CD4-positive, alpha-beta T cell treated with Interleukin-17A for 4 hours (primary cell): ENCODE measurements at regions not wholly inside any gene's neighbourhood (a gene's known extent, or its start where the extent isn't known, plus 50 kb on each side); places are given as distances from the start of the nearest gene placed in this dataset.

Experiments used
- DNase-seq: peaks from one replicate; pipeline ENCODE4 v3.0.0-alpha.2; 2020; ENCODE audit warnings: mixed read lengths

DNA sequence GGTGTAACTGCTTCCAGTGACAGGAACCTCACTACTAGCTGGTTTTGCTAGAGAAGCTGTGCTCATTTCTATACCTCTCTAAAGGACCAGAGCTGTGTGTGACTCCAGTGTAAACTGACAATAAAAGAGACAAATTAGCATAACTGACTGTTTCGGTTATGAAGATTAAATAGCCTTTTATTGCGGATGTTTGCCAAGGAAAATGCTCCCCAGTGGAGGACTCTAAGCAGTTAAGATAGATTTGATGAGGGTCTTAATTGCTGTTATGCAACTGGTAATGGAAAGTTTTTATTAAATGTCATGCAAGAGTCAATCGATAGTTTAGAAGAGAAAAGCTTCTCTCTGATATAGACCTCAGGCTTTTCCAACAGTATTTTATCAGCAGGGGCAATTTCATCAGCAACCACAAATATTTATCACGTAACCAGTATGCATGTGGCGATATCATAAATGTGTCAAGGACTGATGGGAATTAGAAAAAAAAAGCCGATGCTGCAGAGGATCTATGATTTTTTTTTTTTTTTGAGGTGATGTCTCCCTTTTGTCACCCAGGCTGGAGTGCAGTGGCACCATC, 275.2 kb upstream of the DMAC1 start:
- DNase-seq = no peak

DNA sequence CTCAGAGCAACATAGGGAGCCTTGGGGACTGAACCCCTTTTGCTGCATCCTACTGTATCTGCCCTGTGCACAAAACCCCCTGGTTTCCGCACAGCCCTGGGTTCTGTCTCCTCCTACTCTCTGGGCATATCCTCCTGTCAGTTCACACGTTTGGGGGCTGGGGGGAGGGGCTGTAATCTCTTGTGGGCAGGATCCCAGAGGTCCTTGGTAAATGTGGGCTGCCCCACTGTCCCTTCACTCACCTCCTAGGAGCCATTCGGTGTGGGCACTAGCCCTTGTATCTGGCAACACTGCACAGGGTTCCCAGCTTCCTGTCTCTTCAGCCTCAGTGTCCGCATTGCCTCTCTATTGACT, 271.8 kb upstream of the DMAC1 start:
- no peak for DNase-seq

DNA sequence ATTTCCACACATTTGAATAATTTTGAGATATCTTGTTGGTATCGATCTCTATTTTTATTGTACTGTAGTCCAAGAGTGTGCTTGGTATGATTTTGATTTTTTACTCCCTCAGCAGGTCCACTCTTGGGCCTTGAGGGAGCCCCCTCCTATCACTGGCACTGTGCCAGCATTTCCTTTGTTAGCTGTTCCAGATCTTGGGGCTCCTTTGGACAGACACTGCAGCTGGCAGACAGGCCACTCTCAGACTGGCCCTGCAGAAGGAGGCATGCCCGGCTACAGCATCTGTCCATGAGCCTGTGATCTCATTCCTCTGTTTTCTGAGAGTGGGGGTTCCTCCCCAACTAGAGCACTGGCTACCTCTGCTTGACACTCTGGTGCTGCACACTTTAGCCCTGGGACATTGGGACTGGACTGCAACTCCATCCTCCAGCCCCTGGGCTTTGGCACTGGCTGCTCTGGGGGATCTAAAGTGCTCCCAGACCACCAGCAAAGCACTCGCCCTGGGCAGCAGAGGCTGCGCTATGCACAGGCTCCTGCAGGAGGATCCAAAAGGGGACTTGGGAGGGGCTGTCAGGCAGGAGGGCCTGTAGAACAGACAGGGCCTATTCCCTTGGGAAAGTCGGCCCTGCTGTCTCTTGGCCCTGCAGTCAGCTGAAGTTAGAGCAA, 271.3 kb upstream of the DMAC1 start:
- DNase-seq = no peak

DNA sequence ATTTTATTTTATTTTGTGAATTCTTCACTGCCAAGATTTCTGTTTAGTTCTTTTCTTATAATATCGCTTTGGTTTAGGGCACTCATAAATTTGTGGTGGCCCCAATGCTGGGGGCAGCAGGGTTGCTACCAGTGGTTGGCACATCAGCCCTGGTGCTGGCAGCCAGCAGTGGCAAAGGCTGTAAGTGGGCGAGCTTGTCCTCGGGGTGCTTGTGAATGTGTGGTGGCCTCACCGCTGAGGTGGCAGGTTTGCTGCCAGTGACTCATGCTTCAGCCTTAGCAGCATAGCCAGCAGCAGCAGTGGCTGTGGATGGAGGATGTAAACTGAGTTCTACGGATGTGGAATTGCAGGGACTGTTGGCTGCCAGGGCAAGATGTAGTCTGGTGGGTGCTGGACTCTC, 262.9 kb upstream of the DMAC1 start:
- no peak for DNase-seq

DNA sequence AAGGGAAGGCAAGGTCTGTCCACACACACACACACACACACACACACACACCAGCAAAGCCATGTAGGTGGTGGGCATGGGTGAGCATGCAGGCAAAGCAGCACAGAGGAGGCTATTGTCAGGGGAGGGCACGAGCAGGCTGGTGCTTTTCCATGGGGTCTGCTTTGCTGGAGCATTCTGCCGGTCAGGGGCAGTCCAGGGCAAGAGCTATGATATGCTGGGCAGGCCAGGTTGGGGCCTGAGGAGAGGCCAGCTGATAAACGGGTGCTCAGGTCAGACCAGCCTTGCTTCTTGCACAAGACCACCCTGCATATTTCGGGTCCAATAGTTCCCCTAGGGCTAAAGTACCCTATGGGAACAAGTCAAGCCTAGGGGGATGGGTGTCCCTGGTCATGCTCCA, 253.9 kb upstream of the DMAC1 start:
- DNase-seq = no peak

DNA sequence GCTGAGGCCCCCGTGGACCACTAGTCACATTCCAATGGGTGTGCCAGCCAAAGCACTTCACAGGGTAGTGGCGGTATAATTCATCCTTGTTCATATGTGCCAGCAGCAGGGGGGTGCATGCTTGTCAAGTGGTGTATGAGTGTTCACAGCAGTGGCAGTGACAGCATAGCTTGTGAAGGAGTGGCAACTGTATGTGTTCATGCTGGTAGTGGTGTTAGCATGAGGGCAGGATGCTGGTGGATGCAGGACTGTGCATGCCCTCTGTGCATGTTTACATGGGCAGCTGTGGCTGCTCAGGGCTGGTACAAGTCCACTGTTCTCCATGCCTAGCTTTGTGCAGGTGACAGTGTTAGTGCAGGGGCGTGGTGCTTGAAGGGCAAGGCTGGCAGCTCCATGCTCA, 253.4 kb upstream of the DMAC1 start:
- DNase-seq = no peak

DNA sequence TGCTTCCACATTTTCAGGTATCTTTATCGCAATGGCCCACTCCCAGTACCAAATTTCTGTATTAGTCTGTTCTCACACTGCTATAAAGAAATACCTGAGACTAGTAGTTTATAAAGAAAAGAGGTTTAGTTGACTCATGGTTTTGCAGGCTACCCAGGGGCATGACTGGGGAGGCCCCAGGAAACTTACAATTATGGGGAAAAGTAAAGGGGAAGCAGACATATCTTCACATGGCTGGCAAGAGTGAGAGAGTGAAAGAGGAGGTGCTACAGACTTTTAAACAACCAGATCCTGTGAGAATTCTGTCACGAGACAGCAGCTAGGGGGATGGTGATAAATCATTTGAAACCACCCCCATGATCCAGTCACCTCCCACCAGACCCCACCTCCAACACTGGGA, 238.2 kb upstream of the DMAC1 start:
- no peak for DNase-seq

DNA sequence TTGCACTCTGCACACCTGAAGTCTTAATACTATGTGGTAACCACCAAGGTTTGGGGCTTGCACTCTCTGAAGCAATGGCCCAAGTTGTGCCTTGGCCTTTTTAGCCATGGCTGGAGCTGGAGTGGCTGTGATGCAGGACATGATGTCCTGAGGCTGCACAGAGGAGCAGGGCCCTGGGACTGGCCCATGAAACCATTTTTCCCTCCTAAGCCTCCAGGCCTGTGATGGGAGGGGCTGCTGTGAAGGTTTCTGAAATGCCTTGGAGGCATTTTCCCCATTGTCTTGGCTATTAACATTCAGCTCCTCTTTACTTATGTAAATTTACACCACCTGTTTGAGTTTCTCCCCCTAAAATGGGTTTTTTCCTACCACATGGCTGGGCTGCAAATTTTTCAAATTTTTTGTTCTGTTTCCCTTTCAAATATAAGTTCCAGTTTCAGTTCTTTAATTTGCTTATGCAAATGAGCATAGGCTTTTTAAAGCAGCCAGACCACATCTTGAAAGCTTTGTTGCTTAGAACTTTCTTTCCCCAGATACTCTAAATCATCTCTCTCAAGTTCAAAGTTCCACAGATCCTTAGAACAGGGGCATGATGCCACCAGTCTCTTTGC, 237.4 kb upstream of the DMAC1 start:
- DNase-seq = no peak

DNA sequence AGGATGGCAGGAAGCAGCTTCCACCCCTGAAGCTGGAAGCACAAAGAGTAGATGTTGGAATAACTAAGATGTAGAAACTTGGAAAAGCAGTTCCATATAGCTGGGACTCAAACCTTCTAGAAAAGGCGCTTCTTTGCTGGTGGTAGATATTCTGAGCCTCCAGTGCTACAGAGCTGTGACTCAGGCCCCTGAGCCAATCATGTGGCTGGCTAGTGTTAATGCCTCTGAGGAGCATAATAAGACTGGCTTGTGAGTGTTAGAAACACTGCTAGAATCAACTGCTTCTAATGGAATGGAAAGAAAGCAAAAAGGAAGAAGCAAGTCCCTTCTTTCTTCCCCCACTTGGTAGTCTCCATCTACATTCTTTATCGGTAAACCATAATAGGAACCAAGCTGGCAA, 234.2 kb upstream of the DMAC1 start:
- DNase-seq = no peak

DNA sequence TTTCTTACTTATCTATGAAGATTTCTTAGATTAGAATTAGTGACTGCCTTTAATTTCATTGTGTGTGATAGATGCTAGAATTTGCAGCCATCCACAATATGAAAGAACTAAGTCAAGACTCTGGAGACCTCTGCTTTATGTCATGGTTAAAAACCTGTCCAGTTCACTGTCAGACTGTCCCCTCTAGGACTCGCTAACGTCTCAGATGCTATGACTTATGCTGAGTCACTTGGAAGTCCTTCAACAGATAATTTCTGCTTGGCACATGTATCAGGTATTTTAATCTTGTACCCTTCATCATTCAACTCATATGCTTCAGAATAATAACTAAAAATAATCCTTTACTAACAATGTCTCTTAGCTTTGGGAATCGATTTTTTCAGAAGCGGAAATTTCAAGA, 230.5 kb upstream of the DMAC1 start:
- DNase-seq = no peak

DNA sequence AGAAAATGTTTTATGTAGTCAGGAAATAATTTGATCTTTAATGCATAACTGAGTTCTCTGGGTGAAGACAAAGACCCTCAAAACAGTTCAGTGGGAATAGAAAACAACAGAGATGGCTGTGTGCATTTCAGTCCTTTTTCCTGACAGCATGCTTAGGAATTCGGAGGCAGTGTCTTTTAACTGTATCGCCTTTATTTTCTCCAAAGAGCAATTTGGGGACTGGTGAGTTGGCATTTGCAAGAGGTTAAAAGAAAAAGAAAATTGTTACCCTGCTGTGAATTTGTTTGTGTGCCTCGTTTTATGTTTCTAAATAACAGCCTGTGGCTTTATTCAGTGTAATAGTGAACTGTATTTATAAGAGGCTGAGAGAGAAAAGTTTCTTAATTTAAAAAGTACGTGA, 227.8 kb upstream of the DMAC1 start:
- DNase-seq = no peak

DNA sequence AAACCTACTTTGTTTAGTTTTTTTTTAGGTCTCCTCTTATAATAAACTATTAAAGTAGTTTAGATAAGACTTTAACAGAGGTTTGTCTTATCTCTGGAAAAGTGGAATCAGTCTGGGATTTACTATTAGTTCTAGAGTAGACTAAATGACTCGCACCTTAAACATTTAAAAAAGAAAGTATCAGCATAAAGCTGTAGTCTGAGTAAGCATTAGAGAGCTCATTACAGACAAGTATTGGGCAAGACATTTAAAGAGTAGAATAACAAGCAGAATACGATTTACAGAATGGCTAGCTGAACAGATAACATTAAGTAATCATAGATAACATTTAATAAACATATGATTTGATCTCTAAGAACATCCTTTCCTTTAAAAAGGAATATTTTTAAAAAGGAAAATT, 226.0 kb upstream of the DMAC1 start:
- no peak for DNase-seq

DNA sequence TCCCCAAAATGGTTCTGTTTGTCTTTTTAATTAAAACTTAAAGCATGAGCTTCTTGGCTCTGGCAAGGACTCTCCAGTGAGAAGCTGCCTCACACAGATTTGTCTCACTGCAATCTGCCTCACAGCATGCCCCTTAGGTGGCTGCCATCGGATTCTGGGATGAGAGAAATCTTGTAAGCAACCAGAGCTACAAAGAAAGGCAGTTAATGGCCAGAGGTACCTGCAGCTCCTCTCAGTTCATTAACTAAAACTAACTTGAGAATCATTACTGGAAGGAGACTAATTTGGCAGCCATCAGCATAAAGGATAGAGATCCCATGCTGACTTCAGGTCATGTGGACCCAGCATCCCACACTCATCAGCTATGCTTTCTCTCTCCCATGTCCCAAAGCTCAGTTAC, 220.6 kb upstream of the DMAC1 start:
- no peak for DNase-seq

DNA sequence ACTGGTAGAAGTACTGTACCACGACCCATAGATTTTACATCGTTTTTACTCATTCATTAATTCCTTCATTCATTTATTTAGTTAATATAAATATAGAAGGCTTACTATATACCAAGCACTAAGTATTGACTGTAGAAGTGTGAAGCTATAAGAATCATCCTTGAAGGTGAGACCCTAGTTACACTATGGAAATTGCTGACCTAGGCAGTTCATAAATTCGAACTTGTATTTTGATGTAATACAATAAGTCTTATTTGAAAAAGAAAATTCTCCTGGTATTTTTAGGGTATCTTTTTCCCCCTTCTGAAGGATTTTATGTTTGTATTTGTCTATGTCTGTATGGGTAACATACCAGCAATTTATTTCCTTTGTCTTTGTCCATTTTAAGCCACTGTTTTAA, 220.1 kb upstream of the DMAC1 start:
- DNase-seq = no peak

DNA sequence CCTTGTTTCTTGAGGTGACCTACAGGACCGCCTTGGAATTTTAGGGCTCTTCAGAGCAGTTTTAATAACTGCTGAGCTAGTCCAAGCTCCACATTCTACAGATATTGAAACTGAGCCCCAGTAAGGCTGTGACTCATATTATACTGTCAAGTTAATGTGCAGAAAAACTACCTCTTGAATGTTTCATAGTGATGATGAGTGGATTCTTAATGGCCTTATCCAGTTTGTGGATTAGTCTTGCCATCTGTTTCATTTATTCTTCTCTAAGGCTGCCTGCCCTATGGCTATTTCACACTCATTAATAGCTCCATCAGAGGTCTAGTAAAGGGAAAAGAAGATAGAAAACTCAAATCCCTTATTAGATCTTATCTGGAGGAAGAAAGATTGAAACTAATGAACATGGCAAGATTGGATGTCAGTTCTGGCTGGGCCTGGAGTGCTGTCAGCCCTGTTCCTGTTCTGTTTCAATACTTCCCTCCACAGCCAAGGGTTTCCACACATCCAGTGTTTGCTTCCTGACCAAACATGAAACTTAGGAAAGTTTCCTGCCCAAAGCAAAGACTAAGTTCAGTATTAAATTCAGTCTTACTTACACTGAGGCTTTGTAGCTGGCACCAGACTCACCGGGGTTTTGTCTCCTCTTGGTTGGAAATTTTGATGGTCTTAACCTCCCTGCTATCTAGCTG, 215.6 kb upstream of the DMAC1 start:
- DNase-seq = no peak

DNA sequence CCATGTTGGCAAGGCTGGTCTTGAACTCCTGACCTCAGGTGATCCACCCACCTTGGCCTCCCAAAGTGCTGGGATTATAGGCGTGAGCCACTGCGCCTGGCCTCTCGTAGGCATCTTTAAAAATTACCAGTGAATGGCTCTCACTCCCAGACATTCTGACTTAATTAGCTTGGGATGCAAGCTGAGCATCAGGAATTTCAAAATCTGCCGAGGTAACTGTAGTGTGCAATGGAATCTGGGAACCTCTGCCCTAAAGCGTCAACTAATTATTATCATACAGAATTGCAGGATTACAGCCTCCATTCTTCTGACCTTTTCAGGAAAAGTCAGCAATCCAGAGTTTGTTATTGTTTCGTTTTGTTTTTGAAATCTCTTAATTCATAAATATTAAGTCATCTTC, 213.4 kb upstream of the DMAC1 start:
- no peak for DNase-seq

DNA sequence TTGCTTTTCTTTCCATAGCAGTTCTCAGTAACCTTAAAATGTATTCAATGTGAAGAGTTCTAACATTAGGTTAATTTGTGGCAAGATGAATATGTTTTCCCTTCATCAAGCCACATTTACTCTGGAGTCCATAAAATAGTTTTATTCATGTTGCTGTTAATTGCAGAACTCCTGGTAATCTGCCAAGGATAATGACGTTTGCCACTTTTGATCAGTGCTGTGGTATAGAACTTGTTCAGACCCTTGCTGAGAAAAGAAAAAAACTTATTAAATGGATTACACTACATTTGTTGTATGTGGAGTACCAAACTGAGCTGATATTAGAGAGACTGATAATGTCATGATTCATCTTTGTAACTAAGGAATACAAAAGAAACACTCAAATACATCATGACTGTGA, 212.4 kb upstream of the DMAC1 start:
- no peak for DNase-seq

DNA sequence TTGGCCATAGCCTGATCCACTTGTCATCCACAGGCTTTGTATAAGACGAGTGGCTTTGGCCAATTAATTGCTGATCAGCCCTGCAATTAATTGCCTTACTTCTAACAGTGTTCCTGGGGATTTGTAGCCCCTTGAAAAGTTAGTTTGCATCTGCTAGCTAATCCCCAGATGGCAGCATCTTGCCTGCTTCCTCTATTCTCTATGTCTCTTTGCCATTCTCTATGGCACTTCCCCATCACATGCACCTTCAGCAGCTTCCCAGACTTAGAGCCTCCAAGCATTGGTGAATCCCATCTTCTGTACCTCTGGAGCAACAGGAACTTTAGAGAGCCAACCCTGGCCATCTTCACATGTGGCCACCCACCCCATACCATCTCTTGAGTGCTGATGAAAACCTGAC, 197.0 kb upstream of the DMAC1 start:
- DNase-seq = no peak

DNA sequence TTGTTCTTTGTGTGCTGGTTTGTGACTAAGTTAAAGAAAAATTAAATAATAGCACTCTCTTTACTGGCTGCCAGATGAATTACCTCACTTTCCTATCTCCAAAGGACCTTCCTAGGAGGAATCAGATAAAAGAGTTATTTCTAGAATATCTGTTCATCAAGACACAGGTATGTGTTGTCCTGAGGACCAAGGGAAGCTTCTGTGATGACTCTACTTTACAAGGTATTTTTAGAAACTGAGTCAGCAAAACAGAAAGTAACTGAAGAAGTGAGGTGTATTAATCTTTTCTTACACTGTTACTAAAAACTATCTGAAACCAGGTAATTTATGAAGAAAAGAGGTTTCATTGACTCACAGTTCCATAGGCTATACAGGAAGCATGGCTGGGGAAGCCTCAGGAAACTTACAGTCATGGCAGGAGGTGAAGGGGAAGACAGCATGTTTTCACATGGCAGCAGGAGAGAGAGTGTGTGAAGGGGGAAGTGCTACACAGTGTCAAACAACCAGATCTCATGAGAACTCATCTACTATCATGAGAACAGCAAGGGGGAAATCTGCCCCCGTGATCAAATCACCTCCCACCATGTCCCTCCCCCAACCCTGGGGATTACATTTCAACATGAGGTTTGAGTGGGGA, 189.2 kb upstream of the DMAC1 start:
- DNase-seq = no peak

DNA sequence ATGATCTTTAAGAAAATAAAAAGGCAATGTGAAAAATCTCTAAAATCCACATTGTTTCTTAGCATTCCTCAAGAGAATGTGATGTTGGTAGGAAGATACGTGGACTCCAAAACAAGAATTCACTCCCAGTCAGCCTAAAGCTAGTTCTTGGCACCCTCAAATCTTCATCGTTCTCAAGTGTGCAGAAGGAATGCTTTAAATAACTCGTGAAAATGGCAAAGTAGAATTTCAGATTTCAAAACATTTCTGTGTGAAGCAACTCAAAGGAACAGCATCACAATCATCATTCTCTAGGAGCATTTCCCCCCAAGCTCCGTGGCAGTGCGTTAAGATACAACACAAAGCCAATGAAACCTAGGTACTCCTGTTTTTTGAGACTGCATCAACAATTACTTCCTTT, 185.1 kb upstream of the DMAC1 start:
- no peak for DNase-seq

DNA sequence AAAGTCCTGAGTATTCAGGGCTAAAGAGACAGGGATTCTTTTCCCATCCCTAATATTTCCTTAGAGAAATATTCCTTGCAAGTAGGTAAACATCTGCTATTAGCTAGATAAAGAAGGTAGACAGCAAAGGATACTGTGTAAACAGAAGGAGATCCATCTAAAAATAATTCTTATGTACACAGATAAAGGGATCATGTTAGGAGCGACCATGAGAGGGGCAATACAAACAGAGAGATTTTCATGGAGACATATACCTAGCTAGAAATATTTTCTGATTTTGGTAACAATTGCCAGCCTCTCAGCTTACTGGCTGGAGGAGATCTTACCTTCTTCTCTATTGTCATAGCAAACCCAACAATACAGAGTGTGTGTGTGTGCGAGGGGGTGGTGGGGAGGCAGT, 184.6 kb upstream of the DMAC1 start:
- no peak for DNase-seq

DNA sequence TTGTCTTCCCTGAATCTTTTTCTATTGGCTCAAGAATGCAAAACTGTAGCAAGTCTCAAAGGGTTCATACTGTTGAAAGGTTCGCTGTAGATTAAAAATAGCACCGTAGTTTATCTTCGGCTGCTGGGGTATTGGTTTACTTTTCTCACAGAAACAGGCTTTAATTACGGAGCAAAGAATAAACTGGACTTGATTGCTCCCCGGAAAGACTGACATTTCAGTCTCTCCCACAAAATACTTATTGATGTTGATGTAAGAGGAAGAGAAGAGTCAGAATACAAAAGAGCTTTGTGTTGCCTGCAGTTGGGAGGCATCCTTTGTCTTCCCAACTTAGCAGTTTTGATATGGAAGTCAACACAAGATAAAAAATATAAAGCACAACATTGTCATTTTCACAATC, 183.9 kb upstream of the DMAC1 start:
- no peak for DNase-seq

DNA sequence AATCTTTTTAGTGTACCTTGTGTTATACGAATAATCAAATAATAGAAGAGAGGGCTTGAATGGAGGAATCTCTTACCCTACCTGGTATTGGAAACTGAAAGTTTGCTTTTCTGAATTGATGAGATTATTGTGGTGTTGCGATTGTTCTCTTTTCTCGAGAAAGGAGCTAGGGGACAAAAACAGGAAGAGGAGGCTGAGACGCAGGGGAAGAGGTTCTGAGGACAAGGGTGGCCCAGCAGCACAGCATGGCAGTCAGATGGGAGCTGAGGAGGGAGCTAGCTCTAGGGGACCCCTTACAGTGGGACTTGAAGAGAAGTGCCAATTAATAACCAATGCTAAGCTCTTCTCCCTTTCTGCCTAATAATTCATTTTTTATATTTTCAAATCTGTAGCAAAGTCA, 183.3 kb upstream of the DMAC1 start:
- DNase-seq = peak; percentile 31

DNA sequence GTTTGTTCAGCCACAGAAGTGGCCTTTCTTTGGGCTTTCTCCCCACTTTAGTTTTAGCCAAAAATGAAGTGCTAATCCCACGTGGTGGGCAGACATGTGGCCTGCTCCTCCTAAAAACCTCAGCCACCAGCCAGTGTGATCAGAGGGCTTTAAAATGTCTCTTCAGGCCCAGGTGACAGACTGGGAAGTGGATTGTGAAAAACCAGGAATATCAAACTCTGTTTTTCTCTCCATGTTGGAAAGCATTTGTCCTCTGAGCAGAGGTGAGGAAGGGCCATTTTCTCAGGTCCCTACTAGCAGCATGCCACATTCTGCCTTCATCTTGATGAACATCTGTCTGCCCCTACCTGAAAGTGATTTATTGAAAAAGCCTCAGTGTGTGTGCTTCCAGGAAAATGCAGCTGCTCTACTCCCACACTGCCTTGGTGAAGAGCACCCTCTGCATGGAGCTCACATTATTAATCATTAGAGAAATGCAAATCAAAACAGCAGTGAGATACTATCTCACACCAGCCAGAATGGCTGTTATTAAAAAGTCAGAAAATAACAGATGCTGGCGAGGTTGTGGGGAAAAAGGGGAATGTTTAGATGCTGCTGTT, 181.2 kb upstream of the DMAC1 start:
- no peak for DNase-seq
